HCT116 (cell line): ENCODE measurements at regions not wholly inside any gene's neighbourhood (a gene's known extent, or its start where the extent isn't known, plus 50 kb on each side); places are given as distances from the start of the nearest gene placed in this dataset.
"Not testable (repeated sequence)": the region's sequence is repeated elsewhere in the genome, so short reads cannot be mapped to it uniquely, and the experiment has no call there.

Experiments
- ELF1 ChIP-seq: IDR thresholded peaks from 2 replicates; pipeline ENCODE4 v1.6.1; 2012; ENCODE audit warnings: low read depth, borderline replicate concordance
- EZH2phosphoT487 ChIP-seq: fragments of 200-600 bp; IDR thresholded peaks from 2 replicates; pipeline ENCODE4 v1.6.1; 2018; ENCODE audit warnings: antibody characterized with exemption, borderline replicate concordance
- FOSL1 ChIP-seq: IDR thresholded peaks from 2 replicates; pipeline ENCODE4 v1.6.1; 2012; ENCODE audit warnings: low read depth
- POLR2A ChIP-seq: IDR thresholded peaks from 2 replicates; pipeline ENCODE4 v1.7.0; 2011; ENCODE audit warnings: borderline replicate concordance; ENCODE audit not compliant: insufficient read depth, insufficient read length; ENCODE audit errors: extremely low read depth
- POLR2AphosphoS5 ChIP-seq: IDR thresholded peaks from 2 replicates; pipeline ENCODE4 v1.6.1; 2011; ENCODE audit warnings: mild to moderate bottlenecking, low read depth, low read length, moderate library complexity
- RAD21 ChIP-seq: IDR thresholded peaks from 2 replicates; pipeline ENCODE4 v1.6.1; 2012; ENCODE audit warnings: low read depth, mild to moderate bottlenecking
- SP1 ChIP-seq: IDR thresholded peaks from 2 replicates; pipeline ENCODE4 v1.6.1; 2012; ENCODE audit warnings: low read depth
- TCF7L2 ChIP-seq: IDR thresholded peaks from 2 replicates; pipeline ENCODE4 v1.7.0; 2011; ENCODE audit warnings: borderline replicate concordance, inconsistent platforms; ENCODE audit not compliant: insufficient read depth, insufficient read length; ENCODE audit errors: extremely low read depth
- YY1 ChIP-seq: IDR thresholded peaks from 2 replicates; pipeline ENCODE4 v1.6.1; 2011; ENCODE audit warnings: low read length, low read depth, moderate library complexity, mild to moderate bottlenecking; ENCODE audit not compliant: insufficient replicate concordance; ENCODE audit errors: extremely low read depth
- ZBTB33 ChIP-seq: IDR thresholded peaks from 2 replicates; pipeline ENCODE4 v1.6.1; 2011; ENCODE audit warnings: mild to moderate bottlenecking, low read length, moderate library complexity; ENCODE audit not compliant: insufficient replicate concordance; ENCODE audit errors: extremely low read depth
- TF ChIP-seq, protein P1 (sequence below), 3 experiments: fragments of 200-600 bp in 1 of 3; sonication (generic) in 1 of 3; IDR thresholded peaks in 2 of 3; conservative IDR thresholded peaks in 1 of 3; 2 replicates each; pipeline ENCODE4 v1.5.1; 2012 to 2017; ENCODE audit warnings: low read depth in 2 of 3, low read length in 2 of 3, antibody characterized with exemption in 1 of 3, borderline replicate concordance in 1 of 3, control low read depth in 1 of 3, mild to moderate bottlenecking in 1 of 3, mixed read lengths in 1 of 3, mixed run types in 1 of 3, moderate library complexity in 1 of 3; ENCODE audit not compliant: insufficient read depth in 1 of 3
- TF ChIP-seq, protein P2 (sequence below): IDR thresholded peaks from 2 replicates; pipeline ENCODE4 v1.6.1; 2012

DNA sequence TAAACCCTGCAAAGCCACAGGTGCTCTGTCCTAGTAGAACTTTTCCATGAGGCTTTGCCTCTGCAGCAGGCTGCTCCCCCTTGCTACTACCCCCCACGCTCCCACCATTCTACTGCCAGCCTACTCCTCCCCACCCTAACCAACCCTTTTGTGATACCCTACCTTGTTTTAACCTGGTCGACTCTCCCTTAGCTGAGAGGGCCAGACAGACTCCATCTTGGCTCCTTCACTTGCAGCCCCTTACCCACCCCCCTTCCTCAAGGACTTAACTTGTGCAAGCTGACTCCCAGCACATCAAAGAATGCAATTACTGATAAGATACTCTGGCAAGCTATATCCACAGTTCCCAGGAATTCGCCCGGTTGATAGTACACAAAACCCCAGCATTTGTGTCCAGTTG, 267.9 kb downstream of the POTED start:
- TF ChIP-seq YY1, FOSL1, SP1, TCF7L2, POLR2A, ZBTB33, RAD21, POLR2AphosphoS5, EZH2phosphoT487, ELF1: not testable (repeated sequence)
- TF ChIP-seq, protein P1, sequence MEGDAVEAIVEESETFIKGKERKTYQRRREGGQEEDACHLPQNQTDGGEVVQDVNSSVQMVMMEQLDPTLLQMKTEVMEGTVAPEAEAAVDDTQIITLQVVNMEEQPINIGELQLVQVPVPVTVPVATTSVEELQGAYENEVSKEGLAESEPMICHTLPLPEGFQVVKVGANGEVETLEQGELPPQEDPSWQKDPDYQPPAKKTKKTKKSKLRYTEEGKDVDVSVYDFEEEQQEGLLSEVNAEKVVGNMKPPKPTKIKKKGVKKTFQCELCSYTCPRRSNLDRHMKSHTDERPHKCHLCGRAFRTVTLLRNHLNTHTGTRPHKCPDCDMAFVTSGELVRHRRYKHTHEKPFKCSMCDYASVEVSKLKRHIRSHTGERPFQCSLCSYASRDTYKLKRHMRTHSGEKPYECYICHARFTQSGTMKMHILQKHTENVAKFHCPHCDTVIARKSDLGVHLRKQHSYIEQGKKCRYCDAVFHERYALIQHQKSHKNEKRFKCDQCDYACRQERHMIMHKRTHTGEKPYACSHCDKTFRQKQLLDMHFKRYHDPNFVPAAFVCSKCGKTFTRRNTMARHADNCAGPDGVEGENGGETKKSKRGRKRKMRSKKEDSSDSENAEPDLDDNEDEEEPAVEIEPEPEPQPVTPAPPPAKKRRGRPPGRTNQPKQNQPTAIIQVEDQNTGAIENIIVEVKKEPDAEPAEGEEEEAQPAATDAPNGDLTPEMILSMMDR (IDR thresholded peaks at IDR 0.05 in 2 of 3, conservative IDR thresholded peaks at IDR 0.05 in 1 of 3; ENCODE audit: borderline replicate concordance in 1 of 3, insufficient read depth in 1 of 3, low read depth in 2 of 3, low read length in 2 of 3), result not testable (repeated sequence)
- TF ChIP-seq, protein P2, sequence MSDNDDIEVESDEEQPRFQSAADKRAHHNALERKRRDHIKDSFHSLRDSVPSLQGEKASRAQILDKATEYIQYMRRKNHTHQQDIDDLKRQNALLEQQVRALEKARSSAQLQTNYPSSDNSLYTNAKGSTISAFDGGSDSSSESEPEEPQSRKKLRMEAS, result not testable (repeated sequence)
